Bronchial epithelial cell (primary cell): ENCODE measurements at regions not wholly inside any gene's neighbourhood (a gene's known extent, or its start where the extent isn't known, plus 50 kb on each side); places are given as distances from the start of the nearest gene placed in this dataset.
"Not testable (repeated sequence)": the region's sequence is repeated elsewhere in the genome, so short reads cannot be mapped to it uniquely, and the experiment has no call there.

Experiments used
- DNase-seq: peaks from one replicate; pipeline ENCODE4 v3.0.0-alpha.2; 2010; ENCODE audit warnings: low read depth
- FAIRE-seq: peaks from 2 replicates; lab custom pipeline; 2011; peaks lifted over from hg19 to GRCh38; lab: Jason Lieb, UNC
- H3K27me3 ChIP-seq: 2 replicates; pipeline ENCODE4 v1.5.1; 2011; ENCODE audit warnings: low read length; ENCODE audit not compliant: control insufficient read depth, insufficient read depth
- H3K36me3 ChIP-seq: 2 replicates; pipeline ENCODE4 v1.5.1; 2011; ENCODE audit warnings: low read length; ENCODE audit not compliant: control insufficient read depth, insufficient read depth
- H3K4me3 ChIP-seq: 2 replicates; pipeline ENCODE4 v1.5.1; 2011; ENCODE audit warnings: mild to moderate bottlenecking, low read depth, low read length, control low read depth
- TF ChIP-seq, protein P1 (sequence below): IDR thresholded peaks from 2 replicates; pipeline ENCODE4 v1.5.1; 2011; ENCODE audit warnings: mild to moderate bottlenecking, moderate library complexity, low read length, control low read depth, inconsistent platforms; ENCODE audit not compliant: insufficient read depth, severe bottlenecking

DNA sequence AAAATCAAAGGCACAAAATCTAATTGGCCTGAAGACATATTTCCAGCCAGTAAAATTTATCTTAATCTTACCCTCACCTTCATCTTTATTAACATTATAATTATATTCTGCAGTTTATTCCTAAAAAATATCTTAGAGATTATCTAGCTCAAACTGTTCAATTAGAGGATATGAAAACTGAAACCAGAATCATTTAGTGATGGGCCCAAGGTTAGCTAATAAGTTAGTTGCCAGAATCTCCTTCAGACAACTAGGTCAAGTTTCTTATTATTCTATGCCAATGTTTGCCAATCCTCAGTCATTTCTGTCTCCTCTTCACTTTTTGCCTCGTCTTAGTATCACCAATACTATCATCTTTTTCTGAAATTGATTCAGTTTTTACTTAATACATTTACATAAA, 56.0 kb upstream of the RASA1 start:
- no peaks in the 10 kb centered on the region for H3K36me3 ChIP-seq
- no peaks in the 10 kb centered on the region for H3K27me3 ChIP-seq
- no peak for DNase-seq
- no peak for FAIRE-seq
- TF ChIP-seq, protein P1, sequence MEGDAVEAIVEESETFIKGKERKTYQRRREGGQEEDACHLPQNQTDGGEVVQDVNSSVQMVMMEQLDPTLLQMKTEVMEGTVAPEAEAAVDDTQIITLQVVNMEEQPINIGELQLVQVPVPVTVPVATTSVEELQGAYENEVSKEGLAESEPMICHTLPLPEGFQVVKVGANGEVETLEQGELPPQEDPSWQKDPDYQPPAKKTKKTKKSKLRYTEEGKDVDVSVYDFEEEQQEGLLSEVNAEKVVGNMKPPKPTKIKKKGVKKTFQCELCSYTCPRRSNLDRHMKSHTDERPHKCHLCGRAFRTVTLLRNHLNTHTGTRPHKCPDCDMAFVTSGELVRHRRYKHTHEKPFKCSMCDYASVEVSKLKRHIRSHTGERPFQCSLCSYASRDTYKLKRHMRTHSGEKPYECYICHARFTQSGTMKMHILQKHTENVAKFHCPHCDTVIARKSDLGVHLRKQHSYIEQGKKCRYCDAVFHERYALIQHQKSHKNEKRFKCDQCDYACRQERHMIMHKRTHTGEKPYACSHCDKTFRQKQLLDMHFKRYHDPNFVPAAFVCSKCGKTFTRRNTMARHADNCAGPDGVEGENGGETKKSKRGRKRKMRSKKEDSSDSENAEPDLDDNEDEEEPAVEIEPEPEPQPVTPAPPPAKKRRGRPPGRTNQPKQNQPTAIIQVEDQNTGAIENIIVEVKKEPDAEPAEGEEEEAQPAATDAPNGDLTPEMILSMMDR, result no peak
- H3K4me3 ChIP-seq, result no peak overlapping the region

DNA sequence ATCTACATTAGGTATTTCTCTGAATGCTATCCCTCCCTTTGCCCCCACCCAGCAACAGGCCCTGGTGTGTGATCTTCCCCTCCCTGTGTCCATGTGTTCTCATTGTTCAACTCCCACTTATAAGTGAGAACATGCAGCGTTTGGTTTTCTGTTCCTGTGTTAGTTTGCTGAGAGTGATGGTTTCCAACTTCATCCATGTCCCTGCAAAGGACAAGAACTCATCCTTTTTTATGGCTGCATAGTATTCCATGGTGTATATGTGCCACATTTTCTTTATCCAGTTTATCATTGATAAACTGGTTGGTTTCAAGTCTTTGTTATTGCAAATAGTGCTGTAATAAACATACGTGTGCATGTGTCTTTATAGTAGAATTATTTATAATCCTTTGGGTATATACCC, 55.5 kb upstream of the RASA1 start:
- not testable (repeated sequence) for H3K36me3 ChIP-seq, H3K4me3 ChIP-seq, DNase-seq, H3K27me3 ChIP-seq, FAIRE-seq

DNA sequence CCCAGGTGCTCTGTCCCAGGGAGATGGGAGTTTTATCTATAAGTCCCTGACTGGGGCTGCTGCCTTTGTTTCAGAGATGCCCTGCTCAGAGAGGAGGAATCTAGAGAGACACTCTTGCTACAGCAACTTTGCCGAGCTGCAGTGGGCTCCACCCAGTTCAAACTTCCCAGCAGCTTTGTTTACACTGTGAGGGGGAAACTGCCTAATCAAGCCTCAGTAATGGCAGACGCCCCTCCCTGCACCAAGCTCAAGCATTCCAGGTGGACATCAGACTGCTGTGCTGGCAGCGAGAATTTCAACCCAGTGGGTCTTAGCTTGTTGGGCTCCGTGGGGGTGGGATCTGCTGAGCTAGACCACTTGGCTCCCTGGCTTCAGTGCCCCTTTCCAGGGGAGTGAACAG, 50.2 kb upstream of the RASA1 start:
- not testable (repeated sequence) for H3K36me3 ChIP-seq, H3K4me3 ChIP-seq, DNase-seq, H3K27me3 ChIP-seq, FAIRE-seq
